SK-N-SH (cell line): ENCODE measurements at regions not wholly inside any gene's neighbourhood (a gene's known extent, or its start where the extent isn't known, plus 50 kb on each side); places are given as distances from the start of the nearest gene placed in this dataset.

Source experiments
- CTCF ChIA-PET: fragments of 300-600, 350-600 bp; formaldehyde crosslinking; extraction: SDS; loops from one replicate; lab custom pipeline; 2021; lab: Yijun Ruan, JAX
- POLR2A ChIA-PET: fragments of 350-600 bp; sonication (Branson Sonifier 250); formaldehyde crosslinking; extraction: SDS; loops from one replicate; lab custom pipeline; 2020; ENCODE audit warnings: antibody characterized with exemption, inconsistent platforms; lab: Yijun Ruan, JAX
- DNase-seq: peaks from one replicate; pipeline ENCODE4 v3.0.0; 2012
- H2AFZ ChIP-seq: fragments of 200-600 bp; sonication (generic); 2 replicates; pipeline ENCODE4 v1.8.1; 2016; ENCODE audit warnings: antibody characterized with exemption, mild to moderate bottlenecking, low read depth
- H3F3A ChIP-seq: fragments of 200-600 bp; sonication (generic); replicated peaks from 2 replicates; pipeline ENCODE3; 2016; ENCODE audit warnings: antibody characterized with exemption, mild to moderate bottlenecking; ENCODE audit not compliant: insufficient read depth
- H3K27ac ChIP-seq, 2 experiments: fragments of 200-500 bp in 1 of 2; fragments of 200-600 bp in 1 of 2; sonication (Bioruptor generic) in 1 of 2; sonication (generic), shearing (Covaris generic) in 1 of 2; 2 replicates each; pipeline versions ENCODE4 v1.5.1 to v1.6.1; 2014 to 2016; ENCODE audit warnings: low read depth in 2 of 2, inconsistent platforms in 1 of 2, low read length in 1 of 2, mild to moderate bottlenecking in 1 of 2, mixed read lengths in 1 of 2
- H3K27me3 ChIP-seq: fragments of 200-600 bp; sonication (generic), shearing (Covaris generic); 2 replicates; pipeline ENCODE4 v1.6.1; 2016; ENCODE audit warnings: mixed run types; ENCODE audit not compliant: insufficient read depth
- H3K36me3 ChIP-seq, 2 experiments: fragments of 200-500 bp in 1 of 2; fragments of 200-600 bp in 1 of 2; sonication (Bioruptor generic) in 1 of 2; sonication (generic) in 1 of 2; replicated peaks in 1 of 2; 2 replicates each; pipeline versions ENCODE3 to v1.5.1; 2014 to 2016; ENCODE audit warnings: low read length in 1 of 2, mild to moderate bottlenecking in 1 of 2; ENCODE audit not compliant: insufficient read depth in 2 of 2, control insufficient read depth in 1 of 2
- H3K4me1 ChIP-seq, 2 experiments: fragments of 200-500 bp in 1 of 2; fragments of 200-600 bp in 1 of 2; sonication (Bioruptor generic) in 1 of 2; sonication (generic), shearing (Covaris generic) in 1 of 2; 2 replicates each; pipeline versions ENCODE4 v1.5.1 to v1.6.1; 2014 to 2016; ENCODE audit warnings: low read depth in 1 of 2, low read length in 1 of 2, mixed run types in 1 of 2; ENCODE audit not compliant: insufficient read depth in 2 of 2, control insufficient read depth in 1 of 2
- H3K4me2 ChIP-seq: fragments of 200-600 bp; sonication (generic), shearing (Covaris generic); 2 replicates; pipeline ENCODE4 v1.6.1; 2017; ENCODE audit warnings: mixed run types
- H3K4me3 ChIP-seq, 2 experiments: fragments of 200-500 bp in 1 of 2; fragments of 200-600 bp in 1 of 2; sonication (Bioruptor generic) in 1 of 2; sonication (generic), shearing (Covaris generic) in 1 of 2; 2 replicates each; pipeline versions ENCODE4 v1.5.1 to v1.8.1; 2014 to 2016; ENCODE audit warnings: low read depth in 2 of 2, inconsistent platforms in 1 of 2, low read length in 1 of 2, mild to moderate bottlenecking in 1 of 2, mixed read lengths in 1 of 2, moderate library complexity in 1 of 2
- H3K79me2 ChIP-seq: fragments of 200-600 bp; sonication (generic); 2 replicates; pipeline ENCODE4 v1.8.1; 2017; ENCODE audit warnings: mild to moderate bottlenecking; ENCODE audit not compliant: insufficient read depth
- H3K9ac ChIP-seq: fragments of 200-600 bp; sonication (generic); 2 replicates; pipeline ENCODE4 v1.6.1; 2017; ENCODE audit warnings: mixed run types
- H3K9me2 ChIP-seq: fragments of 200-600 bp; sonication (generic); 2 replicates; pipeline ENCODE4 v1.6.1; 2017; ENCODE audit warnings: mixed run types
- H3K9me3 ChIP-seq: fragments of 200-600 bp; sonication (generic); 2 replicates; pipeline ENCODE4 v1.6.1; 2017; ENCODE audit warnings: mixed run types, mild to moderate bottlenecking, moderate library complexity
- H4K20me1 ChIP-seq: fragments of 200-600 bp; sonication (generic); 2 replicates; pipeline ENCODE4 v1.6.1; 2017; ENCODE audit warnings: mild to moderate bottlenecking, mixed run types; ENCODE audit not compliant: insufficient read depth
- ELF1 ChIP-seq: IDR thresholded peaks from 2 replicates; pipeline ENCODE4 v1.4.0; 2012
- EP300 ChIP-seq, 2 experiments: IDR thresholded peaks; 2 replicates each; pipeline versions ENCODE4 v1.4.0 to v1.6.1; 2012; ENCODE audit warnings: borderline replicate concordance in 1 of 2, low read depth in 1 of 2, low read length in 1 of 2
- EZH2phosphoT487 ChIP-seq: fragments of 200-600 bp; sonication (generic); IDR thresholded peaks from 2 replicates; pipeline ENCODE4 v1.6.1; 2017; ENCODE audit warnings: low read depth, mixed run types, mild to moderate bottlenecking, antibody characterized with exemption, moderate library complexity, borderline replicate concordance
- FOXJ3 ChIP-seq: sonication (generic); formaldehyde crosslinking; IDR thresholded peaks from 2 replicates; pipeline ENCODE4 v1.5.1; 2020; ENCODE audit warnings: mild to moderate bottlenecking, missing genetic modification reagents
- FOXM1 ChIP-seq: IDR thresholded peaks from 2 replicates; pipeline ENCODE4 v1.4.0; 2012; ENCODE audit warnings: low read depth, mild to moderate bottlenecking
- GABPA ChIP-seq: IDR thresholded peaks from 2 replicates; pipeline ENCODE4 v1.4.0; 2012; ENCODE audit warnings: low read depth, mild to moderate bottlenecking
- GATA2 ChIP-seq: sonication (generic); formaldehyde crosslinking; IDR thresholded peaks from 2 replicates; pipeline ENCODE4 v1.5.0; 2020; ENCODE audit warnings: mild to moderate bottlenecking, missing genetic modification reagents
- IRF3 ChIP-seq: fragments of 150-350 bp; IDR thresholded peaks from 2 replicates; pipeline ENCODE4 v1.6.1; 2016; ENCODE audit warnings: mild to moderate bottlenecking, low read depth, low read length
- MAX ChIP-seq: IDR thresholded peaks from 2 replicates; pipeline ENCODE4 v1.4.0; 2012; ENCODE audit warnings: low read depth
- MEF2A ChIP-seq: IDR thresholded peaks from 2 replicates; pipeline ENCODE4 v1.4.0; 2012; ENCODE audit warnings: low read depth, borderline replicate concordance
- NFIC ChIP-seq: IDR thresholded peaks from 2 replicates; pipeline ENCODE4 v1.4.0; 2012; ENCODE audit warnings: borderline replicate concordance
- NRF1 ChIP-seq: IDR thresholded peaks from 2 replicates; pipeline ENCODE4 v1.6.1; 2012; ENCODE audit warnings: low read depth, mild to moderate bottlenecking, low read length
- PBX3 ChIP-seq: IDR thresholded peaks from 2 replicates; pipeline ENCODE4; 2012
- RCOR1 ChIP-seq: fragments of 150-350 bp; IDR thresholded peaks from 2 replicates; pipeline ENCODE4 v1.6.1; 2017; ENCODE audit warnings: antibody characterized with exemption, low read length
- RXRA ChIP-seq: IDR thresholded peaks from 2 replicates; pipeline ENCODE4 v1.4.0; 2012; ENCODE audit warnings: low read depth, mild to moderate bottlenecking, borderline replicate concordance
- SMC3 ChIP-seq: IDR thresholded peaks from 2 replicates; pipeline ENCODE4 v1.6.1; 2012; ENCODE audit warnings: low read depth, low read length, improper control_type of control experiment
- YY1 ChIP-seq: IDR thresholded peaks from 2 replicates; pipeline ENCODE4 v1.4.0; 2012; ENCODE audit warnings: low read depth, mild to moderate bottlenecking
- WGBS: methylation state at CpG from one replicate; pipeline ENCODE4 v1.1.6; 2017; ENCODE audit warnings: low lambda C conversion rate; 5-methylcytosine and 5-hydroxymethylcytosine counted together
- TF ChIP-seq, protein P1 (sequence below): IDR thresholded peaks from 2 replicates; pipeline ENCODE4 v1.4.0; 2012; ENCODE audit warnings: low read depth, borderline replicate concordance
- TF ChIP-seq, protein P2 (sequence below): IDR thresholded peaks from 2 replicates; pipeline ENCODE4 v1.6.1; 2012; ENCODE audit warnings: mild to moderate bottlenecking, low read depth, low read length, moderate library complexity

DNA sequence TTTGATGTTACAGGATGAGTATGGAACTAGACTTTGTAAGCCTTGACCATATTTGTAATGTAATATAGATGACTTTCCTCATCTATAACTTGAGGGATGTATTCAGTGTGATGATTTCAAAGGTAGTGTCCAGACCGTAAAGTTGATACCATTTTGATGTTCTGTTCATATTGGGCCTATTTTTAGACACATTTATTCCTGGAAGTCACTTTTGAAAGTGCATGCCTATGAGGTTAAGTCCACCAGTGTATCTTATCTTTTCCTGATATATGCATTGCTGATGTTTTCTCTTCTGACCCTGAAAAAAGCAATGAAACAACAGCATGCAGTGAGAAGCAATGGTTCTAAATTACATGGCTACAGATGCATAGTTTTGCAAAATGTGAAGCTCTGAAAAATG lies 244.7 kb upstream of the PDGFD start:
- Histone ChIP-seq H3K27me3 (no peaks in the 10 kb centered on the region), H3K9ac (no peak overlapping the region), H3K4me1 (no peaks in the 10 kb centered on the region), H4K20me1 (no peaks in the 10 kb centered on the region), H3K4me3 (no peak overlapping the region), H3F3A (no peaks in the 10 kb centered on the region), H3K79me2 (no peaks in the 10 kb centered on the region), H3K4me2 (no peak overlapping the region), H3K9me2 (no peaks in the 10 kb centered on the region), H3K36me3 (no peaks in the 10 kb centered on the region)
- POLR2A ChIA-PET: no interaction called here
- 65% methylated on average over 1 of the region's 1 CpG for WGBS
- TF ChIP-seq MEF2A (no peak), EP300 (IDR thresholded peaks at IDR 0.05; ENCODE audit: borderline replicate concordance in 1 of 2, low read depth in 1 of 2, low read length in 1 of 2) (no peak), MAX (no peak), FOXJ3 (CRISPR knock-in tag) (no peak), NRF1 (no peak), GATA2 (CRISPR knock-in tag) (no peak), YY1 (no peak), ELF1 (no peak), FOXM1 (no peak), SMC3 (no peak), NFIC (no peak), PBX3 (no peak), EZH2phosphoT487 (no peak), RXRA (no peak), IRF3 (no peak), GABPA (no peak), RCOR1 (no peak)
- TF ChIP-seq, protein P1, sequence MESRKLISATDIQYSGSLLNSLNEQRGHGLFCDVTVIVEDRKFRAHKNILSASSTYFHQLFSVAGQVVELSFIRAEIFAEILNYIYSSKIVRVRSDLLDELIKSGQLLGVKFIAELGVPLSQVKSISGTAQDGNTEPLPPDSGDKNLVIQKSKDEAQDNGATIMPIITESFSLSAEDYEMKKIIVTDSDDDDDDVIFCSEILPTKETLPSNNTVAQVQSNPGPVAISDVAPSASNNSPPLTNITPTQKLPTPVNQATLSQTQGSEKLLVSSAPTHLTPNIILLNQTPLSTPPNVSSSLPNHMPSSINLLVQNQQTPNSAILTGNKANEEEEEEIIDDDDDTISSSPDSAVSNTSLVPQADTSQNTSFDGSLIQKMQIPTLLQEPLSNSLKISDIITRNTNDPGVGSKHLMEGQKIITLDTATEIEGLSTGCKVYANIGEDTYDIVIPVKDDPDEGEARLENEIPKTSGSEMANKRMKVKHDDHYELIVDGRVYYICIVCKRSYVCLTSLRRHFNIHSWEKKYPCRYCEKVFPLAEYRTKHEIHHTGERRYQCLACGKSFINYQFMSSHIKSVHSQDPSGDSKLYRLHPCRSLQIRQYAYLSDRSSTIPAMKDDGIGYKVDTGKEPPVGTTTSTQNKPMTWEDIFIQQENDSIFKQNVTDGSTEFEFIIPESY: no peak
- TF ChIP-seq, protein P2, sequence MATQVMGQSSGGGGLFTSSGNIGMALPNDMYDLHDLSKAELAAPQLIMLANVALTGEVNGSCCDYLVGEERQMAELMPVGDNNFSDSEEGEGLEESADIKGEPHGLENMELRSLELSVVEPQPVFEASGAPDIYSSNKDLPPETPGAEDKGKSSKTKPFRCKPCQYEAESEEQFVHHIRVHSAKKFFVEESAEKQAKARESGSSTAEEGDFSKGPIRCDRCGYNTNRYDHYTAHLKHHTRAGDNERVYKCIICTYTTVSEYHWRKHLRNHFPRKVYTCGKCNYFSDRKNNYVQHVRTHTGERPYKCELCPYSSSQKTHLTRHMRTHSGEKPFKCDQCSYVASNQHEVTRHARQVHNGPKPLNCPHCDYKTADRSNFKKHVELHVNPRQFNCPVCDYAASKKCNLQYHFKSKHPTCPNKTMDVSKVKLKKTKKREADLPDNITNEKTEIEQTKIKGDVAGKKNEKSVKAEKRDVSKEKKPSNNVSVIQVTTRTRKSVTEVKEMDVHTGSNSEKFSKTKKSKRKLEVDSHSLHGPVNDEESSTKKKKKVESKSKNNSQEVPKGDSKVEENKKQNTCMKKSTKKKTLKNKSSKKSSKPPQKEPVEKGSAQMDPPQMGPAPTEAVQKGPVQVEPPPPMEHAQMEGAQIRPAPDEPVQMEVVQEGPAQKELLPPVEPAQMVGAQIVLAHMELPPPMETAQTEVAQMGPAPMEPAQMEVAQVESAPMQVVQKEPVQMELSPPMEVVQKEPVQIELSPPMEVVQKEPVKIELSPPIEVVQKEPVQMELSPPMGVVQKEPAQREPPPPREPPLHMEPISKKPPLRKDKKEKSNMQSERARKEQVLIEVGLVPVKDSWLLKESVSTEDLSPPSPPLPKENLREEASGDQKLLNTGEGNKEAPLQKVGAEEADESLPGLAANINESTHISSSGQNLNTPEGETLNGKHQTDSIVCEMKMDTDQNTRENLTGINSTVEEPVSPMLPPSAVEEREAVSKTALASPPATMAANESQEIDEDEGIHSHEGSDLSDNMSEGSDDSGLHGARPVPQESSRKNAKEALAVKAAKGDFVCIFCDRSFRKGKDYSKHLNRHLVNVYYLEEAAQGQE: no peak
- TF ChIP-seq, all 33 proteins: peak for 0
- Histone ChIP-seq H3K9me3 (no peaks in the 10 kb centered on the region), H2AFZ (no peak overlapping the region), H3K27ac (no peak overlapping the region)
- DNase-seq: no peak
- CTCF ChIA-PET: no interaction called here
